ENCODE measurements at regions not wholly inside any gene's neighbourhood (a gene's known extent, or its start where the extent isn't known, plus 50 kb on each side); places are given as distances from the start of the nearest gene placed in this dataset.
A peak's percentile ranks its signal among the peaks of the same experiment; 100 is the strongest.
"Not testable (repeated sequence)": the region's sequence is repeated elsewhere in the genome, so short reads cannot be mapped to it uniquely, and the experiment has no call there.

- not testable (repeated sequence) for DNase-seq (ENCODE audit: low read depth)
Observed at GRCh38 chr7:51373607-51374006, 57.0 kb upstream of the COBL start.

DNA sequence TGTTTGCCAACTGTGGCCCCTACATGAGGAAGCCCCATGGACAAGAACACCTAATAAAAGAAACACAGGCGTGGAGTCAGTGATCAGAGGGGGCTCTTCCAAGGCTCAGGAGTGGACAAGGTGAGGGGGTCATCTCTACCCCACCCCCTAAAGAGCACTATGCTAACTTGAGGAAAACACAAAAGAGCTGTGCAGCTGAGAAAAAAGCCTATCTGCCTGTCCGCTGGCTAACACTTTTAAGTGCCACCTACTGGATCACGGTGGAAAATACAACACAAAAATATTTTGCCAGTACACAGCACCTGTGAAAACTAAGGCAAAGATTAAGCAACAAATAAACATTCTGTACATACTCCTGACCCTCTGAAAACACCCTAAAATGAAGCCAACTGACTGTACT, 53.1 kb upstream of the COBL start:
- peak; percentile 16 for DNase-seq (ENCODE audit: low read depth)

DNA sequence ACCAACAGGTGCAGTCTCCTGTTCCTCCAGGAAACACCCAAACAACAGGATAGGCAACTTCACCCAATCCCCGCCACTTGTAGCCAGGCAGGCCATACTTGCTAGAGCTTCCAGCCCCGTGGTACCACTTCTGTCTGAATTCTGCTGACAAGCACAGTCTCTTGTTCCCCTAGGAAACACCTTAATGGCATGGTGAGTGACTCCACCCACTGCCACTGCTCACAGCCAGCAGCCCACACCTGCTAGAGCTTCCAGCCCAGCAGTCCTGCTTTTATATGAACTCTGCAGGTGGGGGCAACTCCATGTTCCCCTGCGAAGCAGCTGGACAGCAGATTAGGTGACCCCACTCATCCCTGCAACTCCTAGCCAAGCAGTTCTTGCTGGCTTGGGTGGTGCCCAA, 52.6 kb upstream of the COBL start:
- not testable (repeated sequence) for DNase-seq (ENCODE audit: low read depth)

GRCh38 chr7:51368334-51368733, 51.7 kb upstream of the COBL start:
- DNase-seq (ENCODE audit: low read depth): no peak

DNA sequence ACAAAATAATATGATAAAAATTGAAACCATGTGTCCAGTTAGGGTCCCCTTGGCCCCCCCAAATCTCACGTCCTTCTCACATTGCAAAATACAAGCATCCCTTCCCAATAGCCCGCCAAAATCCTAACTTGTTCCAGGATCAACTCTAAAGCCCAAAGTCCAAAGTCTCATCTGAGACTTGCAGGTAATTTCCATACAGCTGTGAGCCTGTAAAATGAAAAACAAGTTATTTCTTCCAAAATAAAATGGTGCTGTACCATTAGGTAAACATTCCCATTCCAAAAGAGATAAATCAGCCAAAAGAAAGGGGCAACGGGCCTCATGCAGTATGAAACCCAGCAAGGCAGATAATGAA, 51.0 kb upstream of the COBL start:
- no peak for DNase-seq (ENCODE audit: low read depth)

GRCh38 chr7:51366930-51367613, 50.5 kb upstream of the COBL start:
- DNase-seq (ENCODE audit: low read depth): peak; percentile 53

Data from renal cortical epithelial cell (primary cell).